ENCODE measurements at regions not wholly inside any gene's neighbourhood (a gene's known extent, or its start where the extent isn't known, plus 50 kb on each side); places are given as distances from the start of the nearest gene placed in this dataset.

- Histone ChIP-seq H4K20me1 (ENCODE audit: insufficient read depth, low read length) (no peaks in the 10 kb centered on the region), H3K9ac (ENCODE audit: insufficient read depth, low read length, poor library complexity, severe bottlenecking) (no peak overlapping the region), H3K36me3 (replicated peaks in 1 of 2; ENCODE audit: control insufficient read depth in 1 of 2, insufficient read depth in 2 of 2, low read length in 2 of 2) (no peaks in the 10 kb centered on the region), H3K79me2 (ENCODE audit: insufficient read depth, low read length) (no peaks in the 10 kb centered on the region), H3K27me3 (ENCODE audit: control insufficient read depth in 2 of 2, insufficient read depth in 2 of 2, low read length in 2 of 2) (no peaks in the 10 kb centered on the region), H2AFZ (ENCODE audit: insufficient read depth, low read depth, low read length, poor library complexity, severe bottlenecking) (no peak overlapping the region), H3K4me3 (replicated peaks in 1 of 3; ENCODE audit: low read depth in 2 of 3, low read length in 3 of 3) (no peak overlapping the region), H3K4me2 (replicated peaks; ENCODE audit: extremely low read depth, low read length, poor library complexity, severe bottlenecking) (no peak overlapping the region), H3K9me3 (replicated peaks in 1 of 2; ENCODE audit: control insufficient read depth in 1 of 2, insufficient read depth in 1 of 2, low read length in 2 of 2) (no peaks in the 10 kb centered on the region), H3K4me1 (ENCODE audit: control insufficient read depth in 1 of 2, insufficient read depth in 2 of 2, low read length in 2 of 2) (no peaks in the 10 kb centered on the region), H3K27ac (ENCODE audit: low read depth in 1 of 2, low read length in 2 of 2) (no peak overlapping the region)
- Mint-ChIP-seq H3K9me3 (peaks cover 0 to 2% (median 0%) of the 10 kb centered on the region in 7 donors), H3K27me3 (ENCODE audit: low read depth in 3 of 3) (no peaks in the 10 kb centered on the region), H3K27ac (no peak overlapping the region), H3K4me3 (no peak overlapping the region), H3K4me1 (no peaks in the 10 kb centered on the region), H3K36me3 (no peaks in the 10 kb centered on the region)
- intact Hi-C loops (cut with micrococcal nuclease): no loop called here
- no peak for DNase-seq
- no peak for TF ChIP-seq CTCF (IDR thresholded peaks at IDR 0.05)
These were observed 544.0 kb upstream of the HS3ST5 start for GRCh38 chr6:114886670-114887436.

GRCh38 chr6:114879693-114880092, 536.9 kb upstream of the HS3ST5 start:
- intact Hi-C loops (cut with micrococcal nuclease): no loop called here
- H3K36me3 Mint-ChIP-seq: no peaks in the 10 kb centered on the region
- no peaks in the 10 kb centered on the region for H3K4me1 Mint-ChIP-seq
- H3K4me3 Mint-ChIP-seq: no peak overlapping the region
- Histone ChIP-seq H3K36me3 (replicated peaks in 1 of 2; ENCODE audit: control insufficient read depth in 1 of 2, insufficient read depth in 2 of 2, low read length in 2 of 2) (no peaks in the 10 kb centered on the region), H2AFZ (ENCODE audit: insufficient read depth, low read depth, low read length, poor library complexity, severe bottlenecking) (no peak overlapping the region), H3K4me1 (ENCODE audit: control insufficient read depth in 1 of 2, insufficient read depth in 2 of 2, low read length in 2 of 2) (no peaks in the 10 kb centered on the region), H3K9me3 (replicated peaks in 1 of 2; ENCODE audit: control insufficient read depth in 1 of 2, insufficient read depth in 1 of 2, low read length in 2 of 2) (no peaks in the 10 kb centered on the region), H3K4me2 (replicated peaks; ENCODE audit: extremely low read depth, low read length, poor library complexity, severe bottlenecking) (no peak overlapping the region), H3K27me3 (ENCODE audit: control insufficient read depth in 2 of 2, insufficient read depth in 2 of 2, low read length in 2 of 2) (no peaks in the 10 kb centered on the region), H4K20me1 (ENCODE audit: insufficient read depth, low read length) (no peaks in the 10 kb centered on the region), H3K27ac (ENCODE audit: low read depth in 1 of 2, low read length in 2 of 2) (no peak overlapping the region), H3K4me3 (replicated peaks in 1 of 3; ENCODE audit: low read depth in 2 of 3, low read length in 3 of 3) (no peak overlapping the region), H3K9ac (ENCODE audit: insufficient read depth, low read length, poor library complexity, severe bottlenecking) (no peak overlapping the region), H3K79me2 (ENCODE audit: insufficient read depth, low read length) (no peaks in the 10 kb centered on the region)
- H3K27ac Mint-ChIP-seq: no peak overlapping the region
- H3K9me3 Mint-ChIP-seq: peaks cover 0 to 3% (median 2%) of the 10 kb centered on the region in 7 donors
- no peak for TF ChIP-seq CTCF (IDR thresholded peaks at IDR 0.05)
- H3K27me3 Mint-ChIP-seq (ENCODE audit: low read depth in 3 of 3): peaks cover 0 to 1% (median 0%) of the 10 kb centered on the region in 3 donors
- DNase-seq: no peak
